Suprapubic skin (tissue), 4 donors: ENCODE measurements at regions not wholly inside any gene's neighbourhood (a gene's known extent, or its start where the extent isn't known, plus 50 kb on each side); places are given as distances from the start of the nearest gene placed in this dataset.

ENCODE experiments used
- EP300 ChIP-seq: sonication (generic); formaldehyde crosslinking; IDR thresholded peaks from one replicate; pipeline ENCODE4 v1.6.1; 2017; ENCODE audit warnings: antibody characterized with exemption
- POLR2AphosphoS5 ChIP-seq, 3 donors: sonication (generic); formaldehyde crosslinking; IDR thresholded peaks; one replicate each; pipeline ENCODE4 v1.6.1; 2017; ENCODE audit warnings: antibody characterized with exemption in 3 of 3
- TF ChIP-seq, protein P1 (sequence below), 2 donors: fragments of 200-600 bp in 1 of 2; fragments of 450-650 bp in 1 of 2; sonication (generic) in 1 of 2; IDR thresholded peaks; one replicate each; pipeline ENCODE4 v1.5.1; 2016 to 2019; ENCODE audit warnings: antibody characterized with exemption in 2 of 2, mild to moderate bottlenecking in 1 of 2, moderate library complexity in 1 of 2

DNA sequence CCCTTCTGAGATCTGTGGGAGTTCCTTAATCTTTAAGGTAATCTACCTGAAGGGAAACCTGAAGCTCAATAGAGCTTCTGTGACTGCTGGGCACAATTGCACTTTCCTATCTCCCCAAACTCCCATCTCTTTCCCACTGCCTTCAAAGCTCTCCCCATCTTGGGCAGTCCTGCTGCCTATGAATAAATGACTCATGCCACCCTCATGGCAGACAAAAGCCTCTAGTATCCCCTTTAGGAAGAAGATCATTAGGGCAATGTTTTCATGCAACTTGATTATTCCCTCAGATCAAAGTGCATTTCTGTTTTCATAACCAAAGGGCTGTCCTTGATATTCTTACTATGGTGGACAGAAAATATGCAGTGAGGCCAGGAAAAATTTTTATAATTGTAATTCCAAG is 704.9 kb upstream of the LRRN3 start:
- TF ChIP-seq, protein P1, sequence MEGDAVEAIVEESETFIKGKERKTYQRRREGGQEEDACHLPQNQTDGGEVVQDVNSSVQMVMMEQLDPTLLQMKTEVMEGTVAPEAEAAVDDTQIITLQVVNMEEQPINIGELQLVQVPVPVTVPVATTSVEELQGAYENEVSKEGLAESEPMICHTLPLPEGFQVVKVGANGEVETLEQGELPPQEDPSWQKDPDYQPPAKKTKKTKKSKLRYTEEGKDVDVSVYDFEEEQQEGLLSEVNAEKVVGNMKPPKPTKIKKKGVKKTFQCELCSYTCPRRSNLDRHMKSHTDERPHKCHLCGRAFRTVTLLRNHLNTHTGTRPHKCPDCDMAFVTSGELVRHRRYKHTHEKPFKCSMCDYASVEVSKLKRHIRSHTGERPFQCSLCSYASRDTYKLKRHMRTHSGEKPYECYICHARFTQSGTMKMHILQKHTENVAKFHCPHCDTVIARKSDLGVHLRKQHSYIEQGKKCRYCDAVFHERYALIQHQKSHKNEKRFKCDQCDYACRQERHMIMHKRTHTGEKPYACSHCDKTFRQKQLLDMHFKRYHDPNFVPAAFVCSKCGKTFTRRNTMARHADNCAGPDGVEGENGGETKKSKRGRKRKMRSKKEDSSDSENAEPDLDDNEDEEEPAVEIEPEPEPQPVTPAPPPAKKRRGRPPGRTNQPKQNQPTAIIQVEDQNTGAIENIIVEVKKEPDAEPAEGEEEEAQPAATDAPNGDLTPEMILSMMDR (IDR thresholded peaks at IDR 0.05) = no peak
- TF ChIP-seq POLR2AphosphoS5 (IDR thresholded peaks at IDR 0.05) = no peak
- TF ChIP-seq EP300 = no peak
